Panc1 (cell line): ENCODE measurements at regions not wholly inside any gene's neighbourhood (a gene's known extent, or its start where the extent isn't known, plus 50 kb on each side); places are given as distances from the start of the nearest gene placed in this dataset.
"Not testable (repeated sequence)": the region's sequence is repeated elsewhere in the genome, so short reads cannot be mapped to it uniquely, and the experiment has no call there.

ENCODE experiments used
- SIN3A ChIP-seq: IDR thresholded peaks from 2 replicates; pipeline ENCODE4 v1.6.1; 2012; ENCODE audit warnings: low read depth, mild to moderate bottlenecking, low read length, moderate library complexity, borderline replicate concordance; ENCODE audit not compliant: insufficient read depth
- TF ChIP-seq, protein P1 (sequence below): fragments of 450-650 bp; IDR thresholded peaks from 2 replicates; pipeline ENCODE4 v1.5.1; 2017; ENCODE audit warnings: mild to moderate bottlenecking
- TF ChIP-seq, protein P2 (sequence below), 2 experiments: IDR thresholded peaks; 2 replicates each; pipeline ENCODE4 v1.6.1; 2011 to 2012; ENCODE audit warnings: low read depth in 2 of 2, control low read depth in 1 of 2, low read length in 1 of 2, mild to moderate bottlenecking in 1 of 2, moderate library complexity in 1 of 2; ENCODE audit not compliant: insufficient read depth in 1 of 2

DNA sequence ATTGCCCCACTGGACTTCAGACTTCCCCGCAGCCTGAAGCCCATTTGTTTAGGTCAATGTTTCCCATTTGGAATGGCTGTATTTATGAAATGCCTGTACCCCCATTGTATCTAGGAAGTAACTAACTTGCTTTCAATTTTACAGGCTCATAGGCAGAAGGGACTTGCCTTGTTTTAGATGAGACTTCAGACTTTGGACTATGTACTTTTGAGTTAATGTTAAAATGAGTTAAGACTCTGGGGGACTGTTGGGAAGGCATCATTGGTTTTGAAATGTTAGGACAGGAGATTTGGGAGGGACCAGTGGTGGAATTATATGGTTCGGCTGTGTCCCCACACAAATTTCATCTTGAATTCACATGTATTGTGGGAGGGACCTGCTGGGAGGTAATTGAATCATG lies 61.1 kb upstream of the CYP2C8 start:
- TF ChIP-seq, protein P1, sequence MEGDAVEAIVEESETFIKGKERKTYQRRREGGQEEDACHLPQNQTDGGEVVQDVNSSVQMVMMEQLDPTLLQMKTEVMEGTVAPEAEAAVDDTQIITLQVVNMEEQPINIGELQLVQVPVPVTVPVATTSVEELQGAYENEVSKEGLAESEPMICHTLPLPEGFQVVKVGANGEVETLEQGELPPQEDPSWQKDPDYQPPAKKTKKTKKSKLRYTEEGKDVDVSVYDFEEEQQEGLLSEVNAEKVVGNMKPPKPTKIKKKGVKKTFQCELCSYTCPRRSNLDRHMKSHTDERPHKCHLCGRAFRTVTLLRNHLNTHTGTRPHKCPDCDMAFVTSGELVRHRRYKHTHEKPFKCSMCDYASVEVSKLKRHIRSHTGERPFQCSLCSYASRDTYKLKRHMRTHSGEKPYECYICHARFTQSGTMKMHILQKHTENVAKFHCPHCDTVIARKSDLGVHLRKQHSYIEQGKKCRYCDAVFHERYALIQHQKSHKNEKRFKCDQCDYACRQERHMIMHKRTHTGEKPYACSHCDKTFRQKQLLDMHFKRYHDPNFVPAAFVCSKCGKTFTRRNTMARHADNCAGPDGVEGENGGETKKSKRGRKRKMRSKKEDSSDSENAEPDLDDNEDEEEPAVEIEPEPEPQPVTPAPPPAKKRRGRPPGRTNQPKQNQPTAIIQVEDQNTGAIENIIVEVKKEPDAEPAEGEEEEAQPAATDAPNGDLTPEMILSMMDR, result not testable (repeated sequence)
- not testable (repeated sequence) for TF ChIP-seq SIN3A
- TF ChIP-seq, protein P2, sequence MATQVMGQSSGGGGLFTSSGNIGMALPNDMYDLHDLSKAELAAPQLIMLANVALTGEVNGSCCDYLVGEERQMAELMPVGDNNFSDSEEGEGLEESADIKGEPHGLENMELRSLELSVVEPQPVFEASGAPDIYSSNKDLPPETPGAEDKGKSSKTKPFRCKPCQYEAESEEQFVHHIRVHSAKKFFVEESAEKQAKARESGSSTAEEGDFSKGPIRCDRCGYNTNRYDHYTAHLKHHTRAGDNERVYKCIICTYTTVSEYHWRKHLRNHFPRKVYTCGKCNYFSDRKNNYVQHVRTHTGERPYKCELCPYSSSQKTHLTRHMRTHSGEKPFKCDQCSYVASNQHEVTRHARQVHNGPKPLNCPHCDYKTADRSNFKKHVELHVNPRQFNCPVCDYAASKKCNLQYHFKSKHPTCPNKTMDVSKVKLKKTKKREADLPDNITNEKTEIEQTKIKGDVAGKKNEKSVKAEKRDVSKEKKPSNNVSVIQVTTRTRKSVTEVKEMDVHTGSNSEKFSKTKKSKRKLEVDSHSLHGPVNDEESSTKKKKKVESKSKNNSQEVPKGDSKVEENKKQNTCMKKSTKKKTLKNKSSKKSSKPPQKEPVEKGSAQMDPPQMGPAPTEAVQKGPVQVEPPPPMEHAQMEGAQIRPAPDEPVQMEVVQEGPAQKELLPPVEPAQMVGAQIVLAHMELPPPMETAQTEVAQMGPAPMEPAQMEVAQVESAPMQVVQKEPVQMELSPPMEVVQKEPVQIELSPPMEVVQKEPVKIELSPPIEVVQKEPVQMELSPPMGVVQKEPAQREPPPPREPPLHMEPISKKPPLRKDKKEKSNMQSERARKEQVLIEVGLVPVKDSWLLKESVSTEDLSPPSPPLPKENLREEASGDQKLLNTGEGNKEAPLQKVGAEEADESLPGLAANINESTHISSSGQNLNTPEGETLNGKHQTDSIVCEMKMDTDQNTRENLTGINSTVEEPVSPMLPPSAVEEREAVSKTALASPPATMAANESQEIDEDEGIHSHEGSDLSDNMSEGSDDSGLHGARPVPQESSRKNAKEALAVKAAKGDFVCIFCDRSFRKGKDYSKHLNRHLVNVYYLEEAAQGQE (IDR thresholded peaks at IDR 0.05; ENCODE audit: insufficient read depth in 1 of 2, low read depth in 2 of 2, low read length in 1 of 2), result not testable (repeated sequence)
